ENCODE measurements at regions not wholly inside any gene's neighbourhood (a gene's known extent, or its start where the extent isn't known, plus 50 kb on each side); places are given as distances from the start of the nearest gene placed in this dataset.
"Not testable (repeated sequence)": the region's sequence is repeated elsewhere in the genome, so short reads cannot be mapped to it uniquely, and the experiment has no call there.

DNA sequence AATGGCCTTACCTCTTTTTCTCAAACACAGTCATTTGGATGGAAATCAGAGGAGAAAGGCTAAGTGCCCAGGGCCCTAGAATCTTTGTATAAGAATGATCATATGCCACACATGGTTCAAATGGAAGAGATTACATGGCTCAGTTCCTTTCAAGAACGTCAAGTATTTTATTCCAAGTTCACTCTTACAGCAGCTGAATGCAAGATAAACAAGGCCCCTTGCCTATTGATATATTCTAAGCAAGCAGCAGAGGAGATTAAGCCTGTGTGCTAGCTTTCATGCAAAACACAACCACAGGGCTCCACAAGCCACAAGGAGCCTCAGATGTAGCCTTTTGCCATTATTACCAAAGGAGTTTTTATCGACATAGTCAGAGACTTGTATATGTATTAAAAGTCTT is 55.3 kb upstream of the SLCO6A1 start:
- peak in 1 of 3 experiments; percentile 64 for DNase-seq

DNA sequence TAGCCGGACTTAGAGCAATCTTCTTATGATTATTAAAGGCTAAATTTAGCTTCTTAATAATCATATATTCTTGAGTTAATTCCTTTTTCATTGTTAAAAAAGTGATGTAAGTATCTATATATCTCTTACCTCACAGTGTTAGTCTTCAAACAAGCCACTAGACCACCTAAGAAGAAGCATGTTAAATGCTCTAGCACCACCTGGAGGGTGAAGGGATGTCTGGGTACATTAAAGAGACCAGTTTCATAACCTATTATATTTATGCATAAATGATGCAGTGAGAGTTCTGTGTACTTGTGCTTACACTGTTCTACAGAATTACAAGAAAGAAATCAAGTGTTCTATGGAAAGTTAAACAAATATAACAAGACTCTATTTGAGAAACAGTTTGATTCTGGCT is 55.9 kb upstream of the SLCO6A1 start:
- DNase-seq = peak in 2 of 3 experiments; percentile 25 to 68

DNA sequence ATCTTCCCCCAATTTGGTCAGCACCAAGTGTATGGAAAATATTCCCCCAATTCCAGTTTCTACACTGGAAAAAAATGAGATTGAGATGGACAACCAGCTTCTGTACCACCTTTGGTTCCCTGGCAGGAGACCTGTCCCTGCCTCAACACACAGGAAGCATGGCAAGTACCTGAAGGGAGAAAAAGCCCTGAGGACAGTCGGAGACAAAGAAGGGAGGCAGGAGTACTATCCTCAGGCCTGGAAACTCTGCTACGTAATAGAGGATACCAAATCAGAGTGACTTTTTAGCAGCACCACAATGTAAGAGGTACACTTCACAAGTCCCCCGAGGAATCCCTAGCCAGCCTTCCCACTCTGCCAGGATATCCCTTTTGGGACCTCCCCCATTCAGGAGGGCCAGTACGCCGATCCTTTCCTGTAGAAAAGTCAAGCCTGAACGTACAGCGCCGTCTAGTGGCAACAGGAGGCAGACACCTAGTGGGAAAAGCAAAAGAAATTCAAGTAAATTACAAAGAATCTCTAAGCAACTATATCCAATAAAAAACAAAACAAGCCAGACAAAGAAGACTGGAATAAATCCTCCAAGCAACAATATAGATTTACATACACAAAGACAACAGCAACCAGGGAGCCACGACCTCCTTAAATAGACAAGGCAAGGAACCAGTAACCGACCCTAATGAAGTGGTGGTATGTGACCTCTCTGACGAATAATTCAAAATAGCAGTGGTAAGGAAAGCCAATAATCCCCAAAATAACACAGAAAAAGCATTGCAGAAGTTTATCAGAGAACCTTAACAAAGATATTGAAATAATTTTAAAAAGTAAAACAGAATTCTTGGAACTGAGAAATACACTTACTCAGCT is 63.3 kb upstream of the SLCO6A1 start:
- peak in 1 of 3 experiments; percentile 15 for DNase-seq

DNA sequence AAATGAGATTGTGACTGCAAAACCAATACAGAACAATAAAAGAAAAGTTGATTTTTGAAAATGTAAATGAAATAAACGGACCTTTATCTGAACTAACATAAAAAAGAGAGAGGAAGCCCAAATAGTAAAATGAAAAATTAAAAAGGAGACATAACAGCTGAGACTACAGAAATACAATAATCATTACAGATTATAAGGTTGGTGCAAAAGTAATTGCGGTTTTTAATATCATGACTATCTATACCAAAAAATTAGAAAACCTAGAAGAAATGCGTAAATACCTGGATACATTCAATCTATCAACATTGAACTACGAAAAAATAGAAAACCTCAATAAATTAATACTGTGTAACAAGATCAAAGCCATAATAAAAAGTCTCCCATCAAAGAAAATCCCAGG is 71.9 kb upstream of the SLCO6A1 start:
- no peak for DNase-seq

DNA sequence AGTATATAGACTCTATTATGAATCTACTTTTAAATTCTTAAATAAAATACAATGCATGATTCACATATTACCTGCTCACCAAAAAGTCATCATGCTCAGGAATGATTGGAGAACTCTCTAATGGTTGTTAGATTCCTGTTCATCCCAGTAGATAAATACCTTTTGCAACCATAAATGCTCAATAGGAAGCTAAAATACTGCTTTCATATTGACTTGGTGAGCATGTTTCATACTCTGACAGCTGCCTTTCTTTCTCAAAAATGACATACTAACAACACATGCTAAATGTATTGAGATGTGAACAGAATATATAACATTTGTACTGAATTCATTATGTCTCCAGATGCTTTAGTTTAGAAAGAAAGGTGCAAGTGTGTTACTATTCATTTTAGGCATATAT is 79.6 kb upstream of the SLCO6A1 start:
- DNase-seq = no peak

DNA sequence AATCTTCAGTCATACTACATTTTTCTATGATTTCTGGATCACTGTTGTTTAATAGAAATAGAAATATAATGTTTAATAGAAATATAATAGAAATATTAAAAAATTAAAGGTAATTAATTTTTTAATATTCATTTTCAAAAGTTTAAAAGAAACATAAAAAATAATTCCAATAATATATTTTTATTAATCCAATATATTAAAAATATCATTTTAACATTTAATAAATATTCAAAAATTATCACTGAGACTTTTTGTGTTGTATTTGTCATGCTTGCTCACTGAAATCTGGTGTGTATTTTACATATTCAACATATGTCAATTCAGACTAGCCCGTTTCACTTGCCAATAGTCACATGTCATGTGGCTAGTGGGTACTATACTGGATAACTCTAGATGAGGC is 80.6 kb upstream of the SLCO6A1 start:
- no peak for DNase-seq

DNA sequence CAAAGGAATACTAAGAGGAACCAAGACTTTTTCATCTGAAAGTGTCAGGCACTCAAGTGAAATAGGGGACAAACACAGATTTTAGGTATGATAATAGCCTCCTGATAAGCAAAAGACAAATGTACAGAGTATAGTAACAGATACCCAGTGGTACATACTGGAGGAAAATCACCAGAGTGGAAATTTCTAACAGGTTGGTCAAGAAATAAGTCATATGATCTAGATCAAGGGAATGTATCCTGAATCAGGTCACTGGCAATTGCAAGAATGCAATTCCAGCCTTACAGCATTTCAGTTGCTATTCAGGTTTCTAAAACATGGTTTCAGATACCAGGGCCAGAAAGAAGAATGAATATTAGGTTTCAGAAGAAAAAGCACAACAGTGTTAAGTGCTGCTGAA is 82.2 kb upstream of the SLCO6A1 start:
- no peak for DNase-seq

DNA sequence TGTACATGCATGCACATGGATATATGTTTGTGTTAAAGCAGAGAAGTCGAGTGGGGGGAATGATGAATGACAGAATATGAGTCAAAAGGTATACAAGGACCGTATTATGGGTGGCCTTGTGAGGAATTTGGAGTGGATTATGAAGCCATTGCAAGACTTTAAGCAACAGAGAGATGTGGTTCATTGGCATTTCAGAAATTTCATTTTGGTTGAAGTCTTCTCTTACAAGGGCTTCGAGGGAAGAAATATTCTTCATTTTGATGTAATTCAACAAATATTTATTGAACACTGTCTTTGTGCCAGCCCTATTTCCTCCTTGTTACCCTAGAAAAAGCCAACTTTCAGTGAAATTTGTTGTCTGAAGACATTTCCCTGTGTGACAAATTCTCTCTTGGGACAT is 83.9 kb upstream of the SLCO6A1 start:
- DNase-seq = no peak

DNA sequence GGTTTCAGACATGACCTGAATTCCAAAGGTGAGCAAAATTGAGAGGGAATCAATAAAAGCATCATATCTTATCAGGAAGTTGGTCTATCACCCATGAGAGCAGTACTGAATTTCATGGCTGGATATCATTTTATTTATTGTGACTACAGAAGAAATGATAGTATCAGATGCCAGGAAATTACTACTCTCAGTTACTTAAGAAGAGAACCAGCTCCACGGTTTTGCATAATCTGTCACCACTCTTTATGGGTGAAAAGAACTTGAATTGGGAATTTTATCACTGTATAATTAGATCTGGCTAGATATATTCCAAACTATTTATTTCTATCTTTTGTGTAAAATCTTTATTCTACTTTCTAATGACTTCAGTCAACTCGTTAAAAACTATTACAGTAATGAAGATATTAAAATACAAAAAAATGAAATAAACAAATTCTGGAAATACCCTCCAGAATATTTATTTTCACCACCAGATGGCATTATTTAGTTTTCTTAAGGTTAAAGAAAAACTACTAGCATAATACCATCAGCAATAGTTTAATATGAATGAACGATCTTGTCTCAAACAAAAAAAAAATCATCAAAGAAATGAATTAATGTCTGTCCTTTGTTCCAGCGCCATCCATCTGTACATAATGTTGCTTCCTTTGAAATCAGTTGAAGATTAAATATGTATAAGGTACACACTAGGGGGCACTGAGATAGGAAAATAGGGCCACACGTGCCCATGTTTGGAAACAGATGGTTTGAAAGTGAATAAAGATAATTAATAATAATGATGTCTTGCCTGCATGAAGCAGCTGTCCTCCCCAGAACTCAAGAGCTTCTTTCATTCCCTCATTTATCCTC is 84.7 kb upstream of the SLCO6A1 start:
- peak; percentile 28 to 79 (median 44) for DNase-seq

DNA sequence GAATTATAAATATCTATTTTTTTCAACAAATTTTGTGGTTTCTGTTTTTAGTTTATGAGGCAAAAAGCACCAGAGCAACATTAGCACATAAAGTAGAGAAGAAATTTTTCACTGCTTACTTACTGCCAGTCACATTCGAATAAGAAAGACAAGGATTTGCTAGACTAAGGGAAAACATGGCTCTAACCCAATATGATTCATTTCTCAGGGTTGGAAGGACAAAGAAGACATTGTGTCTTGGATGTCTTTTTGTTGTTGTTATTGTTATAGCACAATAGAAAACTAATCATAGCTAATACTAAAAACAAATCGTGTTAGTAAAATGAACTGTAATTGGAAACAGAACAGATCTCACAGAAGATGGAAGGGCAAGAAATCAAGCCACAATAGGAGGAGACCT is 90.9 kb upstream of the SLCO6A1 start:
- no peak for DNase-seq

DNA sequence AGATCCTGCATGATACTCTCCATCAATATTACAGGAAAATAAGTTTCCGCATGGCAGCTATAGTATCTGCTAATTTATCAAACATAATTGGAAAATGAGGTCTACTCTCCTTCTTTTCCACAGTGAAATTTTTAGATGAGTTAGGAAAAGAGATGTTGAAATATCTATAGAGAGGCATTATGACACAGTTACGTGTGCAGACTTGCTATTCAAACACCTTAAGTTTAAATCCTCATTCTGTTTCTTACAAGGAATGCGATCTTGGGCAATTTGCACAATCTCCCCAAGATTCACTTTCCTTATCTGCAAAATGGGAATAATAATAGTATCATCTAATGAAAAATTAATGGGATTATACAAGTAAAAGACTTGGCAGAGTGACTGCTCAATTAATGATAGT is 91.7 kb upstream of the SLCO6A1 start:
- DNase-seq = no peak

DNA sequence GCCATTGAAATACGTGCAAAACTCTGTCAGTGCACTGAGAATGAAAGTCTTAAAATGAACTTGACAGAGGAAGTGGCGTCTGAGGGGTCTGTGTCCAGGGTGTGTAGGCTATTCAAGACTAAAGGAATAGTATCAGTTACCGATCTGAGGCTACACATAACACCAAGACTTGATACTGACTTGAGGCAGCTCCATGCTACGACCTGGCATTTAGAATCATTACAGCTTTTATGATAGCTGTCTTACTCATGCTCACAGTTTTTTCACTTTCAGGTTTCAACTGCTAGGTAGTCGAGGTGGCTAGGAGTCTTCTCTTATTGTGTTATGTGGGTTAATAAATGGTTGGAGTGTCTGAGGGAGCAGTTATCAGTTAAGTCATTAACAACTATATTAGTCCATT is 92.8 kb upstream of the SLCO6A1 start:
- no peak for DNase-seq

DNA sequence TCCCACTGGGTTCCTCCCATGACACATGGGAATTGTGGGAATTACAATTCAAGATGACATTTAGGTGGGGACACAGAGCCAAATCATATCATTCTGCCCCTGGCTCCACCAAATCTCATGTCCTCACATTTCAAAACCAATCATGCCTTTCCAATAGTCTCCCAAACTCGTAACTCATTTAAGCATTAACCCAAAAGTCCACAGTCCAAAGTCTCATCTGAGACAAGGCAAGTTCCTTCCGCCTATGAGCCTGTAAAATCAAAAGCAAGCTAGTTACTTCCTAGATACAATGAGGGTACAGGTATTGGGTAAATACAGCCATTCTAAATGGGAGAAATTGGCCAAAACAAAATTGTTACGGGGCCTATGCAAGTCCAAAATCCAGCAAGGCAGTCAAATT is 93.8 kb upstream of the SLCO6A1 start:
- DNase-seq = not testable (repeated sequence)

DNA sequence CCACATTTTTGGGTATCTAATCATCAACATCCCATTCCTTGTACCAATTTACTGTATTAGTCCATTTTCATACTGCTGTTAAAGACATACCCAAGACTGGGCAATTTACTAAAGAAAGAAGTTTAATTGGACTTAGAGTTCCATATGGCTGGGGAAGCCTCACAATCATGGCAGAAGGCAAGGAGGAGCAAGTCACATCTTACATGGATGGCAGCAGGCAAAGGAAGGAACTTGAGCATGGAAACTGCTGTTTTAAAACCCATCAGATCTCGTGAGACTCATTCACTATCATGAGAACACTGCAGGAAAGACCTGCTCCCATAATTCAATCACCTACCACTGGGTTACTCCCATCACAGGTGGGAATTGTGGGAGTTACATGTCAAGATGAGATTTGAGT is 95.4 kb upstream of the SLCO6A1 start:
- DNase-seq = no peak

DNA sequence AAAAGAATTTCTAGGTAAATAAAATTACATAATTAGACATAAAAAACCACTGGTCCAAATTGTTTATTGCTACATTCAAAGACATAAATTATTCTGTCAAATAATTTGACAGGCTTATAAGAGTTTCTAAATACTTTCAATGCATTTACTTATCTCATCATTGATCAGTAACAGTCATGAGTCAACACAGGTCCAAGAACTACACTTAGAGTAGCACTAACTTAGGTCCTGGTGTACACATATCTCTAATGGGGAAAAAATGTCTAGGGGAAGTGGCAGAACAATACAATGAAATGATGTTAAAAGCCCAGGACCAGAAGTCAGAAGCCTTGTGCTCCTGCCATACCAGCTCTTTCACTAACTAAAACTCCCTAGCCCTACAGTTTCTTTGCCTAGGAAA is 96.5 kb upstream of the SLCO6A1 start:
- DNase-seq = no peak

DNA sequence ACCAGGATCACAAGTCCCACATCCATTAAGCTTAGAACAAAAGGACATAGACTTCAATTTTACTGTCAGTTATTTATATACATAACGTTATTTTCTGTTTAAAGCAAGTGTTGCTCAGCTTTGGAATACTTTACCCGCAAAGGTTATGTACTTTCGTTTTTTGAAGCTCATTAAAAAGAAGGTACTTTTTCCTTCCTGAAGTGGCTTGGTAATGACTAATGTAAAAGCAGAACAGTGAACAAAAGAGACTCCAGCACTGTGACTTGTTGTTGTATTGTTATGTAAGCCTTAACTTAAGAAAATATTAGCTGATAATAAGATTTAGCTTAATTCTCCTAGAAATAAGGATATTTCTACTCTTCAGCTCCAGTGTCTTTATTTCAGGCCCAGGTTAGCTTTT is 97.3 kb upstream of the SLCO6A1 start:
- DNase-seq = no peak

DNA sequence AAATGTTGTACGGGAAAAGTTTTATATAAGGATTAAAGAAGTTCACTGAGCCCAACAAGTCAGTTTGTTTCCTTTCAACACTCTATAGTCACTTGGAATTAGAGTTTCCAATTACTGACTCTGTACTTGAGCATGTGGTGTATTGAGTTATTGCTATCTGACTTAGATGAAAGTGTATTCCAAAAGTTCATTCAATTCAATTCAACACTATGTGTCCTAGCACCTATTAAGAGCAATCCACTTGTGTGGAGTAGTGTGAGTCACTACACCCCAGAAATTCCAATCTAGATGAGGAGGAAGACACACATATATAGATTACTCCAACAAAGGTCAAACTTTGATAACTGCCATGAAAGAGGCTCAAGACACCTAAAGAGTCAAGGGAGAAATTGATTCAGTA is 98.2 kb upstream of the SLCO6A1 start:
- DNase-seq = no peak

DNA sequence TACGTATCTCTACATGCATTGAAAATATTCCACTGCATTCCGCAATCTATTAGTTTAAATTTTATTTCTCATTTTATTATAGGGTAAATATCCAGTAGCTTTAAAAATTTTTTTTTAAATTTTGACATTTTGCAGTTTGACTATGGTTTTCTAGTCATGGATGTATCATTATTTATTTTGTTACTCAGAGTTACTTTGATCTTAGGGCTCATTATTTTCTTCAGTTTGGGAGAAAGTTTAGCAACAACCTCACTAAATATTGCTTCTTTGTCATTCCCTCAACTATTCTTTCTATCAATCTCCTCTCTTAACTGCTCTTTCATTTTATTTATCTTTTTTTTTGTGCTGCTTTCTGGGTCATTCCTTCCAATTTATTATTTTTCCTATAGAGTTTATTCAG is 100.5 kb upstream of the SLCO6A1 start:
- no peak for DNase-seq

DNA sequence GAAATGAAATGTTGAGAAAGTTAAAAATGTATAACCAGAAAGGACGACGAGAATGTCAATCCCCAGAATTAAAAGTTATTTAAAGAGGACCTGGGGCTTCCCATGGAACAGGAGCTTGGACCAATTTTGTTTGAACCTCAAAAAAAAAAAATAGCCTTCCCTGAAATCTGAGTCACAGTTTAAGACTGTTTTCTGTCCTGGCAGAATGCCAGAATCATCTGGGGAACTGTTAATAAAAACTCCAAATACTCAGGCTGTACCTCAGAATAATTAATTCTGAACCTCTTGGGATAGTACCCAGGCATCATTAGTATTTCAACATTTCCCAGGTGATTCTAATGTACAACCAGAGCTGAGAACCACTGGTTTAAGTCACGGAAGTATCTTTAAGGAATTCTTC is 102.2 kb upstream of the SLCO6A1 start:
- DNase-seq = peak in 1 of 3 experiments; percentile 3

DNA sequence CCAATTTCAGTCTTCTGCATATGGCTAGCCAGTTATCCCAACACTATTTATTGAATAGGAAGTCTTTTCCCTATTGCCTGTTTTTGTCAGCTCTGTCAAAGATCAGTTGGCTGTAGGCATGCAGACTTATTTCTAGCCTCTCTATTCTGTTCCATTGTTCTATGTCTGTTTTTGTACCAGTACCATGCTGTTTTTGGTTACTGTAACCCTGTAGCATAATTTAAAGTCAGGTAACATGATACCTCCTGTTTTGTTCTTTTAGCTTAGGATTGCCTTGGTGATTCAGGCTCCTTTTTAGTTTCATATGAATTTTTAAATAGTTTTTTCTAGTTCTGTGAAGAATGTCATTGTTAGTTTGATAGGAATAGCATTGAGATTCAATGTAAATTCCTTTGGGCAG is 104.9 kb upstream of the SLCO6A1 start:
- DNase-seq = no peak

DNA sequence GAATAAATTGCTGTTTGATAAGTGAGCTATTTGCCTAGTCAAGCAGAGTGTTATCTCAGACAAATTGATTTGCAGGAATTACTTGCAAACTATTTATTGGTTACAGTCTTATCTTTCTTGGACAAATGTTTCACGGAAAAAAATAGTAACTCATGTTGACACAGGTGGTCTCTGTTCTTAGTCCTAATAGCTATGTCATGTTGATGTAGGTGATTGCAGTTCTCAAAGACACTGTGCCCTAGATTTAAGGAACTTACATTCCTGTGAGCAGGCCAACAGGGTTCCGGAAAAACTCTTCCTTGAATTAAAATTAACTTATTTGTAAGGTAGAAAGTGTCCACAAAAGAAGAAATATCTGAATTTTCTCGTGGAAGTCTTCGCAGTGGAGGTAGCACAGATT is 109.6 kb upstream of the SLCO6A1 start:
- no peak for DNase-seq

DNA sequence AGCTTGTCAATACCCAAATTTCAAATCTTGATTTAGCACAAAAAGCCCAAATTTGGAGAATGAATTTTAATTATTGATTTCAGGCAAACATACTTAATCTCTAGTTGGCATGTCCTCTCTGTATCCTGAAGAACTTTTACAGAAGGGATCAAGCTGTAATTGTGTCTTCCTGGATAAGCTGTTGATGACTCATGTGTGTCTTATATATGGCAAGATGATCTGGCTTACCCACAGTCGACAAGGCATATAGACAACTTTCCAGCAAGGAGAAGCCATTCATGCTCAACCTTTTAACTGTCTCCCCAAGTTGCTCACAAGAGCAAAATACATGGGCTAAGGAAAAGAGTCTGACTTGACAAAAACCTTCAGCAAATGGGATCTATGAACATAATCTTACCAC is 112.5 kb upstream of the SLCO6A1 start:
- no peak for DNase-seq

DNA sequence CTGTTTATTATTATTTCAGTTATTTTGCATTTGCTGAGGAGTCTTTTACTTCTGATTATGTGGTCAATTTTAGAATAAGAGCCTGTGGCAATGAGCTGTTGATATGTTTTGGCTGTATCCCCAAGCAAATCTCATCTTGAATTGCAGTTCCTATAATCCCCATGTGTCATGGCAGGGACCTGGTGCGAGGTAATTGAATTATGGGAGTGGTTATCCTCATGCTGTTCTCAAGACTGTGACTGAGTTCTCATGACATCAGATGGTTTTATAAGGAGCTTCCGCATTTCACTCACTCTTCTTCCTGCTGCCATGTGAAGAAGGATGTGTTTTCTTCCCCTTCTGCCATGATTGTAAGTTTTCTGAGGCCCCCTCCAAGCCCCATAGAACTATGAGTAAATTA is 114.9 kb upstream of the SLCO6A1 start:
- DNase-seq = no peak

Data from NCI-H1417 (cell line).